H9 (cell line): ENCODE measurements at regions not wholly inside any gene's neighbourhood (a gene's known extent, or its start where the extent isn't known, plus 50 kb on each side); places are given as distances from the start of the nearest gene placed in this dataset.

ENCODE experiments used
- DNase-seq: peaks from one replicate; pipeline ENCODE4 v3.0.0-alpha.2; 2017
- H2AFZ ChIP-seq: one replicate; pipeline ENCODE4 v1.6.1; 2013; ENCODE audit warnings: mild to moderate bottlenecking, low read length, control low read depth, moderate library complexity
- H2AK5ac ChIP-seq: 2 replicates; pipeline ENCODE4 v1.6.1; 2013; ENCODE audit warnings: low read length, control low read depth, mixed read lengths; ENCODE audit not compliant: insufficient read length
- H2BK120ac ChIP-seq: one replicate; pipeline ENCODE4 v1.6.1; 2013; ENCODE audit warnings: low read depth, mild to moderate bottlenecking, low read length, control low read depth, inconsistent platforms; ENCODE audit not compliant: poor library complexity, severe bottlenecking
- H2BK12ac ChIP-seq: 2 replicates; pipeline ENCODE4 v1.6.1; 2013; ENCODE audit warnings: low read length, control low read depth, mixed read lengths, low read depth; ENCODE audit not compliant: insufficient read length
- H2BK15ac ChIP-seq: 2 replicates; pipeline ENCODE4 v1.6.1; 2013; ENCODE audit warnings: low read depth, low read length, control low read depth
- H2BK20ac ChIP-seq: one replicate; pipeline ENCODE4 v1.6.1; 2013; ENCODE audit warnings: low read depth, mild to moderate bottlenecking, low read length, control low read depth, inconsistent platforms; ENCODE audit not compliant: poor library complexity, severe bottlenecking
- H2BK5ac ChIP-seq: 2 replicates; pipeline ENCODE4 v1.6.1; 2013; ENCODE audit warnings: low read length, control low read depth, mixed read lengths; ENCODE audit not compliant: insufficient read length
- H3K14ac ChIP-seq: 2 replicates; pipeline ENCODE4 v1.6.1; 2013; ENCODE audit warnings: low read length, control low read depth; ENCODE audit not compliant: insufficient read depth
- H3K18ac ChIP-seq: 2 replicates; pipeline ENCODE4 v1.6.1; 2013; ENCODE audit warnings: low read depth, mild to moderate bottlenecking, mixed read lengths, low read length, control low read depth; ENCODE audit not compliant: insufficient read length
- H3K23ac ChIP-seq: 2 replicates; pipeline ENCODE4 v1.6.1; 2013; ENCODE audit warnings: low read length, control low read depth, mixed read lengths, low read depth; ENCODE audit not compliant: insufficient read length
- H3K23me2 ChIP-seq: 2 replicates; pipeline ENCODE4 v1.6.1; 2013; ENCODE audit warnings: low read depth, mild to moderate bottlenecking, mixed read lengths, low read length, control low read depth; ENCODE audit not compliant: insufficient read length, poor library complexity, severe bottlenecking
- H3K27ac ChIP-seq: 2 replicates; pipeline ENCODE4 v1.5.1; 2013; ENCODE audit warnings: low read length, control low read depth, mixed read lengths, low read depth; ENCODE audit not compliant: insufficient read length
- H3K27me3 ChIP-seq: 2 replicates; pipeline ENCODE4 v1.6.1; 2013; ENCODE audit warnings: low read length, control low read depth, inconsistent platforms; ENCODE audit not compliant: insufficient read depth
- H3K4ac ChIP-seq: 2 replicates; pipeline ENCODE4 v1.6.1; 2013; ENCODE audit warnings: low read depth, mild to moderate bottlenecking, control low read depth, inconsistent platforms, low read length, moderate library complexity
- H3K4me1 ChIP-seq: 2 replicates; pipeline ENCODE4 v1.6.1; 2013; ENCODE audit warnings: low read length, control low read depth, inconsistent platforms; ENCODE audit not compliant: insufficient read depth
- H3K4me2 ChIP-seq: 2 replicates; pipeline ENCODE4 v1.6.1; 2013; ENCODE audit warnings: low read length, control low read depth, mixed read lengths; ENCODE audit not compliant: insufficient read length, insufficient read depth
- H3K56ac ChIP-seq: 2 replicates; pipeline ENCODE4 v1.6.1; 2013; ENCODE audit warnings: low read depth, mild to moderate bottlenecking, mixed read lengths, low read length, control low read depth; ENCODE audit not compliant: insufficient read length
- H3K79me1 ChIP-seq: 2 replicates; pipeline ENCODE4 v1.6.1; 2013; ENCODE audit warnings: low read depth, mild to moderate bottlenecking, moderate library complexity, low read length, control low read depth, inconsistent platforms; ENCODE audit not compliant: insufficient read depth, poor library complexity, severe bottlenecking
- H3K79me2 ChIP-seq: 2 replicates; pipeline ENCODE4 v1.6.1; 2013; ENCODE audit warnings: low read length, control low read depth, inconsistent platforms; ENCODE audit not compliant: insufficient read depth
- H3K9ac ChIP-seq: 2 replicates; pipeline ENCODE4 v1.6.1; 2013; ENCODE audit warnings: low read length, control low read depth, mixed read lengths; ENCODE audit not compliant: insufficient read length; ENCODE audit errors: extremely low read depth
- H3K9me3 ChIP-seq: one replicate; pipeline ENCODE4 v1.6.1; 2013; ENCODE audit warnings: low read depth, low read length, inconsistent platforms; ENCODE audit not compliant: control insufficient read depth
- H3T11ph ChIP-seq: one replicate; pipeline ENCODE4 v1.6.1; 2013; ENCODE audit warnings: mild to moderate bottlenecking, low read length, control low read depth, inconsistent platforms
- H4K20me1 ChIP-seq: one replicate; pipeline ENCODE4 v1.6.1; 2013; ENCODE audit not compliant: control insufficient read depth, insufficient read length, insufficient read depth
- H4K5ac ChIP-seq: 2 replicates; pipeline ENCODE4 v1.6.1; 2013; ENCODE audit warnings: low read depth, mild to moderate bottlenecking, mixed read lengths, low read length, control low read depth; ENCODE audit not compliant: insufficient read length
- H4K8ac ChIP-seq: replicated peaks from 2 replicates; pipeline ENCODE4 v1.6.1; 2013; ENCODE audit warnings: low read length, control low read depth, mixed read lengths, low read depth; ENCODE audit not compliant: insufficient read length
- H4K91ac ChIP-seq: 2 replicates; pipeline ENCODE4 v1.6.1; 2013; ENCODE audit warnings: low read depth, mild to moderate bottlenecking, moderate library complexity, mixed read lengths, low read length, control low read depth; ENCODE audit not compliant: insufficient read length
- H3K27ac Mint-ChIP-seq, 3 experiments: 2 replicates in 2 of 3; 3 replicates in 1 of 3; pipeline ENCODE4 v1.8.0; 2020 to 2021; ENCODE audit warnings: mixed read lengths in 3 of 3, mild to moderate bottlenecking in 1 of 3, moderate library complexity in 1 of 3
- H3K27me3 Mint-ChIP-seq: 2 replicates; pipeline ENCODE4 v1.8.0; 2021; ENCODE audit warnings: low read depth, mild to moderate bottlenecking, moderate library complexity, mixed read lengths
- H3K36me3 Mint-ChIP-seq, 3 experiments: 2 replicates in 2 of 3; 3 replicates in 1 of 3; pipeline ENCODE4 v1.8.0; 2020 to 2021; ENCODE audit warnings: low read depth in 3 of 3, mixed read lengths in 3 of 3; ENCODE audit not compliant: insufficient read depth in 1 of 3
- H3K4me1 Mint-ChIP-seq, 2 experiments: 2 replicates each; pipeline ENCODE4 v1.8.0; 2020; ENCODE audit warnings: mixed read lengths in 2 of 2
- H3K4me3 Mint-ChIP-seq, 2 experiments: 2 replicates in 1 of 2; 3 replicates in 1 of 2; pipeline ENCODE4 v1.8.0; 2020 to 2021; ENCODE audit warnings: mild to moderate bottlenecking in 2 of 2, mixed read lengths in 2 of 2, moderate library complexity in 1 of 2
- H3K9me3 Mint-ChIP-seq, 2 experiments: 2 replicates in 1 of 2; 3 replicates in 1 of 2; pipeline ENCODE4 v1.8.0; 2020; ENCODE audit warnings: mild to moderate bottlenecking in 2 of 2, mixed read lengths in 2 of 2, moderate library complexity in 1 of 2
- CTCF ChIP-seq: fragments of 200-600 bp; sonication (generic); conservative IDR thresholded peaks from 3 replicates; pipeline ENCODE4 v1.8.0; 2021; ENCODE audit warnings: antibody characterized with exemption, mild to moderate bottlenecking
- WGBS: extraction: QIAGEN DNeasy Blood & Tissue Kit; methylation state at CpG from one replicate; pipeline ENCODE4 v1.1.7; 2013; ENCODE audit warnings: missing lambda C conversion rate, low lambda C conversion rate, mixed read lengths; ENCODE audit not compliant: insufficient read length; ENCODE audit errors: extremely low coverage; 5-methylcytosine and 5-hydroxymethylcytosine counted together

- H3K23ac ChIP-seq: no peak overlapping the region
- no peaks in the 10 kb centered on the region for H3K9me3 Mint-ChIP-seq
Observed at GRCh38 chr16:72284042-72284789, 112.3 kb upstream of the PMFBP1 start.

More at GRCh38 chr16:72284042-72284789, 112.3 kb upstream of the PMFBP1 start:
- H2BK20ac ChIP-seq: peak overlapping the region; percentile 27
- Mint-ChIP-seq H3K27me3 (peaks cover 2% of the 10 kb centered on the region), H3K27ac (no peak overlapping the region), H3K36me3 (no peaks in the 10 kb centered on the region), H3K4me1 (peaks cover 26 to 27% of the 10 kb centered on the region in 2 experiments), H3K4me3 (no peak overlapping the region)
- no peaks in the 10 kb centered on the region for H3K79me2 ChIP-seq
- no peak overlapping the region for H2AFZ ChIP-seq
- no peak overlapping the region for H2BK12ac ChIP-seq
- H4K20me1 ChIP-seq: no peaks in the 10 kb centered on the region
- H3K4me1 ChIP-seq: peaks cover 4% of the 10 kb centered on the region
- no peak overlapping the region for H3K9ac ChIP-seq
- H3K14ac ChIP-seq: no peak overlapping the region
- no peak overlapping the region for H3K4me2 ChIP-seq
- H3K9me3 ChIP-seq: no peaks in the 10 kb centered on the region
- H2BK15ac ChIP-seq: no peak overlapping the region
- H4K8ac ChIP-seq: no peak overlapping the region
- H2AK5ac ChIP-seq: no peak overlapping the region
- no peak overlapping the region for H3K56ac ChIP-seq
- H3T11ph ChIP-seq: no peak overlapping the region
- no peak overlapping the region for H4K91ac ChIP-seq
- no peak overlapping the region for H2BK120ac ChIP-seq
- no peak overlapping the region for H2BK5ac ChIP-seq
- WGBS: no CpG with 5 or more reads among the region's 13 CpGs
- no peak overlapping the region for H3K4ac ChIP-seq
- H4K5ac ChIP-seq: no peak overlapping the region
- no peaks in the 10 kb centered on the region for H3K79me1 ChIP-seq
- H3K27me3 ChIP-seq: no peaks in the 10 kb centered on the region
- H3K23me2 ChIP-seq: no peaks in the 10 kb centered on the region
- no peak overlapping the region for H3K18ac ChIP-seq
- no peak for TF ChIP-seq CTCF
- DNase-seq: no peak
- no peak overlapping the region for H3K27ac ChIP-seq
